ENCODE measurements at regions not wholly inside any gene's neighbourhood (a gene's known extent, or its start where the extent isn't known, plus 50 kb on each side); places are given as distances from the start of the nearest gene placed in this dataset.

- no peak for TF ChIP-seq CTCF (IDR thresholded peaks at IDR 0.05; ENCODE audit: extremely low read depth in 1 of 2, insufficient read depth in 1 of 2, low read depth in 1 of 2, low read length in 2 of 2)
- TF ChIP-seq EZH2 (IDR thresholded peaks at IDR 0.05; ENCODE audit: borderline replicate concordance, low read depth, low read length, severe bottlenecking), result no peak
- TF ChIP-seq JUN (IDR thresholded peaks at IDR 0.05; ENCODE audit: borderline replicate concordance, insufficient read depth, insufficient read length, low read depth), result no peak
- no peak for TF ChIP-seq MAX (IDR thresholded peaks at IDR 0.05; ENCODE audit: insufficient read depth, insufficient read length)
- TF ChIP-seq POLR2A (IDR thresholded peaks at IDR 0.05; ENCODE audit: low read depth, low read length), result no peak
- no peak for TF ChIP-seq MYC (IDR thresholded peaks at IDR 0.05; ENCODE audit: low read depth, low read length)
- no peak for TF ChIP-seq POLR2AphosphoS5 (IDR thresholded peaks at IDR 0.05; ENCODE audit: insufficient read depth, low read depth, low read length)
- TF ChIP-seq FOS (IDR thresholded peaks at IDR 0.05; ENCODE audit: borderline replicate concordance, insufficient read depth, low read length), result no peak
Measured at GRCh38 chr6:9266741-9267140, 831.4 kb upstream of the SLC35B3 start.
